Stimulated activated naive B cell treated with anti-CD40 and anti-IgM and Interleukin-4, amounts not matched to agents 10 μg/mL and 1 μg/mL and 100 μg/mL, for 72 hours (primary cell): ENCODE measurements at regions not wholly inside any gene's neighbourhood (a gene's known extent, or its start where the extent isn't known, plus 50 kb on each side); places are given as distances from the start of the nearest gene placed in this dataset.
"Not testable (repeated sequence)": the region's sequence is repeated elsewhere in the genome, so short reads cannot be mapped to it uniquely, and the experiment has no call there.

ENCODE experiments used
- ATAC-seq, 2 donors: fragments of 150-1000 bp; cut with Tn5 transposase; replicated peaks; 2 replicates each; pipeline ENCODE4 v1.10.0; 2021; ENCODE audit warnings: moderate library complexity in 1 of 2
- DNase-seq: peaks from one replicate; pipeline ENCODE4 v3.0.0; 2021
- H3K27ac Mint-ChIP-seq: one replicate; pipeline ENCODE4 v1.8.0; 2022; ENCODE audit warnings: mild to moderate bottlenecking, mixed read lengths
- H3K27me3 Mint-ChIP-seq, 2 donors: one replicate each; pipeline ENCODE4 v1.8.0; 2022; ENCODE audit warnings: mixed read lengths in 2 of 2
- H3K36me3 Mint-ChIP-seq, 2 donors: one replicate each; pipeline ENCODE4 v1.8.0; 2022; ENCODE audit warnings: mixed read lengths in 2 of 2, mild to moderate bottlenecking in 1 of 2
- H3K4me1 Mint-ChIP-seq, 2 donors: one replicate each; pipeline ENCODE4 v1.8.0; 2022; ENCODE audit warnings: mixed read lengths in 2 of 2, mild to moderate bottlenecking in 1 of 2
- H3K4me3 Mint-ChIP-seq, 2 donors: one replicate each; pipeline ENCODE4 v1.8.0; 2022; ENCODE audit warnings: mild to moderate bottlenecking in 2 of 2, mixed read lengths in 2 of 2, moderate library complexity in 1 of 2
- H3K9me3 Mint-ChIP-seq, 2 donors: one replicate each; pipeline ENCODE4 v1.8.0; 2022; ENCODE audit warnings: mixed read lengths in 2 of 2, mild to moderate bottlenecking in 1 of 2

GRCh38 chr14:44453433-44454171 lies 53.5 kb downstream of the FSCB start:
- ATAC-seq, result no peak
- no peaks in the 10 kb centered on the region for H3K4me1 Mint-ChIP-seq

GRCh38 chr14:44450232-44450631 lies 56.9 kb downstream of the FSCB start:
- H3K4me3 Mint-ChIP-seq, H3K27ac Mint-ChIP-seq, H3K36me3 Mint-ChIP-seq, DNase-seq, H3K9me3 Mint-ChIP-seq, ATAC-seq, H3K4me1 Mint-ChIP-seq, H3K27me3 Mint-ChIP-seq: not testable (repeated sequence)

More at GRCh38 chr14:44453433-44454171, 53.5 kb downstream of the FSCB start:
- Mint-ChIP-seq H3K27me3 (no peaks in the 10 kb centered on the region), H3K9me3 (peaks cover 11 to 16% of the 10 kb centered on the region in 2 donors), H3K4me3 (no peak overlapping the region), H3K36me3 (no peaks in the 10 kb centered on the region), H3K27ac (no peak overlapping the region)
- DNase-seq, result no peak

- H3K27me3 Mint-ChIP-seq, result no peaks in the 10 kb centered on the region
- no peaks in the 10 kb centered on the region for H3K4me1 Mint-ChIP-seq
- ATAC-seq (no peak), DNase-seq (no peak)
- peaks cover 5 to 9% of the 10 kb centered on the region in 2 donors for H3K9me3 Mint-ChIP-seq
- H3K36me3 Mint-ChIP-seq, result no peaks in the 10 kb centered on the region
- H3K4me3 Mint-ChIP-seq, result no peak overlapping the region
- no peak overlapping the region for H3K27ac Mint-ChIP-seq
Measured at GRCh38 chr14:44449680-44450079, 57.4 kb downstream of the FSCB start.

GRCh38 chr14:44448951-44449358 lies 58.1 kb downstream of the FSCB start:
- H3K4me1 Mint-ChIP-seq, result no peaks in the 10 kb centered on the region
- ATAC-seq, result no peak
- no peaks in the 10 kb centered on the region for H3K27me3 Mint-ChIP-seq

GRCh38 chr14:44446965-44447364 lies 60.1 kb downstream of the FSCB start:
- no peak overlapping the region for H3K4me3 Mint-ChIP-seq
- H3K27ac Mint-ChIP-seq, result no peak overlapping the region

More at GRCh38 chr14:44448951-44449358, 58.1 kb downstream of the FSCB start:
- Mint-ChIP-seq H3K9me3 (peaks cover 5 to 9% of the 10 kb centered on the region in 2 donors), H3K27ac (no peak overlapping the region), H3K4me3 (no peak overlapping the region), H3K36me3 (no peaks in the 10 kb centered on the region)
- DNase-seq, result no peak

GRCh38 chr14:44444454-44444853 lies 62.6 kb downstream of the FSCB start:
- peaks cover 2 to 8% of the 10 kb centered on the region in 2 donors for H3K9me3 Mint-ChIP-seq
- H3K27me3 Mint-ChIP-seq, result no peaks in the 10 kb centered on the region
- DNase-seq (no peak), ATAC-seq (no peak)
- no peaks in the 10 kb centered on the region for H3K4me1 Mint-ChIP-seq
- no peaks in the 10 kb centered on the region for H3K36me3 Mint-ChIP-seq
- no peak overlapping the region for H3K27ac Mint-ChIP-seq
- H3K4me3 Mint-ChIP-seq, result no peak overlapping the region

More at GRCh38 chr14:44446965-44447364, 60.1 kb downstream of the FSCB start:
- no peak for ATAC-seq
- H3K27me3 Mint-ChIP-seq, result no peaks in the 10 kb centered on the region
- H3K9me3 Mint-ChIP-seq, result peaks cover 5 to 9% of the 10 kb centered on the region in 2 donors
- no peaks in the 10 kb centered on the region for H3K4me1 Mint-ChIP-seq
- no peaks in the 10 kb centered on the region for H3K36me3 Mint-ChIP-seq
- DNase-seq, result no peak

- no peaks in the 10 kb centered on the region for H3K36me3 Mint-ChIP-seq
- H3K4me1 Mint-ChIP-seq, result no peaks in the 10 kb centered on the region
- H3K9me3 Mint-ChIP-seq, result peaks cover 0 to 4% of the 10 kb centered on the region in 2 donors
- H3K4me3 Mint-ChIP-seq, result no peak overlapping the region
- DNase-seq (no peak), ATAC-seq (no peak)
- H3K27me3 Mint-ChIP-seq, result no peaks in the 10 kb centered on the region
- no peak overlapping the region for H3K27ac Mint-ChIP-seq
Measured at GRCh38 chr14:44438936-44439335, 68.1 kb downstream of the FSCB start.

- Mint-ChIP-seq H3K4me3 (no peak overlapping the region), H3K36me3 (no peaks in the 10 kb centered on the region), H3K4me1 (no peaks in the 10 kb centered on the region), H3K27ac (no peak overlapping the region), H3K27me3 (no peaks in the 10 kb centered on the region), H3K9me3 (peaks cover 0 to 4% of the 10 kb centered on the region in 2 donors)
- no peak for ATAC-seq
- no peak for DNase-seq
Measured at GRCh38 chr14:44438221-44438620, 68.9 kb downstream of the FSCB start.

GRCh38 chr14:44436458-44436857 lies 70.6 kb downstream of the FSCB start:
- Mint-ChIP-seq H3K27ac (no peak overlapping the region), H3K4me1 (no peaks in the 10 kb centered on the region), H3K27me3 (no peaks in the 10 kb centered on the region), H3K36me3 (no peaks in the 10 kb centered on the region), H3K9me3 (peaks cover 0 to 4% of the 10 kb centered on the region in 2 donors), H3K4me3 (no peak overlapping the region)
- DNase-seq (no peak), ATAC-seq (no peak)

GRCh38 chr14:44428231-44428945 lies 78.7 kb downstream of the FSCB start:
- Mint-ChIP-seq H3K36me3 (no peaks in the 10 kb centered on the region), H3K27me3 (no peaks in the 10 kb centered on the region), H3K4me3 (no peak overlapping the region), H3K4me1 (no peaks in the 10 kb centered on the region), H3K27ac (no peak overlapping the region), H3K9me3 (peaks cover 4 to 9% of the 10 kb centered on the region in 2 donors)
- DNase-seq, result no peak
- no peak for ATAC-seq

GRCh38 chr14:44422699-44423098 lies 84.4 kb downstream of the FSCB start:
- Mint-ChIP-seq H3K27me3 (no peaks in the 10 kb centered on the region), H3K27ac (no peak overlapping the region)
- DNase-seq, result no peak

GRCh38 chr14:44420226-44420625 lies 86.9 kb downstream of the FSCB start:
- Mint-ChIP-seq H3K9me3 (peaks cover 0 to 13% of the 10 kb centered on the region in 2 donors), H3K27ac (no peak overlapping the region), H3K36me3 (no peaks in the 10 kb centered on the region), H3K4me1 (no peaks in the 10 kb centered on the region), H3K4me3 (no peak overlapping the region), H3K27me3 (no peaks in the 10 kb centered on the region)
- DNase-seq (no peak), ATAC-seq (no peak)

More at GRCh38 chr14:44422699-44423098, 84.4 kb downstream of the FSCB start:
- Mint-ChIP-seq H3K4me1 (no peaks in the 10 kb centered on the region), H3K9me3 (peaks cover 0 to 9% of the 10 kb centered on the region in 2 donors), H3K4me3 (no peak overlapping the region), H3K36me3 (no peaks in the 10 kb centered on the region)
- no peak for ATAC-seq

GRCh38 chr14:44418856-44419255 lies 88.2 kb downstream of the FSCB start:
- Mint-ChIP-seq H3K27ac (no peak overlapping the region), H3K4me1 (no peaks in the 10 kb centered on the region), H3K9me3 (peaks cover 0 to 13% of the 10 kb centered on the region in 2 donors), H3K27me3 (no peaks in the 10 kb centered on the region), H3K4me3 (no peak overlapping the region), H3K36me3 (no peaks in the 10 kb centered on the region)
- ATAC-seq (no peak), DNase-seq (no peak)

GRCh38 chr14:44417809-44418208 lies 89.3 kb downstream of the FSCB start:
- Mint-ChIP-seq H3K27me3 (no peaks in the 10 kb centered on the region), H3K4me1 (no peaks in the 10 kb centered on the region), H3K9me3 (peaks cover 0 to 9% of the 10 kb centered on the region in 2 donors), H3K4me3 (no peak overlapping the region), H3K36me3 (no peaks in the 10 kb centered on the region), H3K27ac (no peak overlapping the region)
- DNase-seq (no peak), ATAC-seq (no peak)

GRCh38 chr14:44414646-44415045 lies 92.4 kb downstream of the FSCB start:
- no peaks in the 10 kb centered on the region for H3K27me3 Mint-ChIP-seq
- H3K4me3 Mint-ChIP-seq, result no peak overlapping the region
- DNase-seq (no peak), ATAC-seq (no peak)
- H3K36me3 Mint-ChIP-seq, result no peaks in the 10 kb centered on the region
- peaks cover 0 to 8% of the 10 kb centered on the region in 2 donors for H3K9me3 Mint-ChIP-seq
- H3K4me1 Mint-ChIP-seq, result no peaks in the 10 kb centered on the region
- no peak overlapping the region for H3K27ac Mint-ChIP-seq
